Endothelial cell of umbilical vein (primary cell): ENCODE measurements at regions not wholly inside any gene's neighbourhood (a gene's known extent, or its start where the extent isn't known, plus 50 kb on each side); places are given as distances from the start of the nearest gene placed in this dataset.

Experiments
- BruUV-seq: library from RNA; stranded (reverse); fragments of 400-500 nt; replicated peaks from 2 replicates; lab custom pipeline; 2021; lab: Mats Ljungman, UMichigan
- CTCF ChIA-PET: fragments of 300-600, 350-600 bp; sonication (Branson Sonifier 250); formaldehyde crosslinking; loops from one replicate; lab custom pipeline; 2021; ENCODE audit warnings: antibody characterized with exemption, inconsistent platforms; lab: Charles Lee
- POLR2A ChIA-PET: fragments of 300-600, 350-600 bp; sonication (Branson Sonifier 250); formaldehyde crosslinking; loops from one replicate; lab custom pipeline; 2021; ENCODE audit warnings: antibody characterized with exemption, inconsistent platforms; lab: Charles Lee
- DNase-seq: peaks from one replicate; pipeline ENCODE4 v3.0.0-alpha.2; 2011; ENCODE audit warnings: low read depth, low spot score
- FAIRE-seq: peaks from 2 replicates; lab custom pipeline; 2011; peaks lifted over from hg19 to GRCh38; lab: Jason Lieb, UNC
- H2AFZ ChIP-seq: 2 replicates; pipeline ENCODE4 v1.6.0; 2012; ENCODE audit warnings: low read depth, low read length, control low read depth, inconsistent platforms
- H3K27ac ChIP-seq: 2 replicates; pipeline ENCODE4 v1.5.1; 2011; ENCODE audit warnings: low read depth, mild to moderate bottlenecking, control low read depth, low read length, moderate library complexity; ENCODE audit not compliant: insufficient read depth
- H3K27me3 ChIP-seq, 2 experiments: 2 replicates each; pipeline versions ENCODE4 v1.6.0 to v1.6.1; 2011; ENCODE audit warnings: low read length in 2 of 2, mixed read lengths in 1 of 2; ENCODE audit not compliant: control insufficient read depth in 2 of 2, insufficient read depth in 2 of 2
- H3K36me3 ChIP-seq, 2 experiments: 2 replicates in 1 of 2; 3 replicates in 1 of 2; pipeline ENCODE4 v1.5.1; 2011; ENCODE audit warnings: low read length in 2 of 2, mild to moderate bottlenecking in 1 of 2, moderate library complexity in 1 of 2; ENCODE audit not compliant: control insufficient read depth in 2 of 2, insufficient read depth in 2 of 2; ENCODE audit errors: extremely low read depth in 1 of 2
- H3K4me1 ChIP-seq: 3 replicates; pipeline ENCODE4 v1.5.1; 2011; ENCODE audit warnings: mild to moderate bottlenecking, low read length; ENCODE audit not compliant: control insufficient read depth, insufficient read depth; ENCODE audit errors: extremely low read depth
- H3K4me2 ChIP-seq: 2 replicates; pipeline ENCODE4 v1.6.1; 2011; ENCODE audit warnings: low read length, control low read depth, mixed read lengths; ENCODE audit not compliant: insufficient read depth
- H3K4me3 ChIP-seq, 3 experiments: fragments of 200-600 bp in 1 of 3; sonication (generic), shearing (Covaris generic) in 1 of 3; replicated peaks in 1 of 3; 2 replicates each; pipeline ENCODE4 v1.5.1; 2011 to 2016; ENCODE audit warnings: control low read depth in 3 of 3, low read length in 3 of 3, mild to moderate bottlenecking in 2 of 3, inconsistent platforms in 1 of 3, low read depth in 1 of 3, moderate library complexity in 1 of 3; ENCODE audit not compliant: insufficient read depth in 1 of 3
- H3K79me2 ChIP-seq: 2 replicates; pipeline ENCODE4 v1.6.0; 2012; ENCODE audit warnings: low read length, inconsistent platforms; ENCODE audit not compliant: control insufficient read depth, insufficient read depth
- H3K9ac ChIP-seq: replicated peaks from 2 replicates; pipeline ENCODE3; 2011; ENCODE audit warnings: low read length, control low read depth; ENCODE audit not compliant: insufficient read depth; ENCODE audit errors: extremely low read depth
- H3K9me1 ChIP-seq: replicated peaks from 3 replicates; pipeline ENCODE4 v1.6.0; 2011; ENCODE audit warnings: mild to moderate bottlenecking, low read length; ENCODE audit not compliant: control insufficient read depth, insufficient read depth; ENCODE audit errors: extremely low read depth
- H3K9me3 ChIP-seq: replicated peaks from 2 replicates; pipeline ENCODE4 v1.5.1; 2012; ENCODE audit warnings: low read length, inconsistent platforms; ENCODE audit not compliant: control insufficient read depth, insufficient read depth
- H4K20me1 ChIP-seq: replicated peaks from 2 replicates; pipeline ENCODE3; 2011; ENCODE audit warnings: mild to moderate bottlenecking, low read length; ENCODE audit not compliant: control insufficient read depth, insufficient read depth; ENCODE audit errors: extremely low read depth
- CTCF ChIP-seq, 2 donors: IDR thresholded peaks; 1 replicate in 1 of 2; 2 replicates in 1 of 2; pipeline ENCODE4 v1.5.1; 2011; ENCODE audit warnings: low read length in 2 of 2, mild to moderate bottlenecking in 2 of 2, moderate library complexity in 2 of 2, control low read depth in 1 of 2, inconsistent platforms in 1 of 2, low read depth in 1 of 2; ENCODE audit not compliant: insufficient read depth in 1 of 2; ENCODE audit errors: extremely low read depth in 1 of 2
- EZH2 ChIP-seq: IDR thresholded peaks from 2 replicates; pipeline ENCODE4 v1.6.1; 2012; ENCODE audit warnings: borderline replicate concordance, low read depth, mild to moderate bottlenecking, moderate library complexity, low read length, inconsistent platforms; ENCODE audit not compliant: severe bottlenecking
- FOS ChIP-seq: IDR thresholded peaks from 2 replicates; pipeline ENCODE4 v1.6.1; 2011; ENCODE audit warnings: mild to moderate bottlenecking, low read length, moderate library complexity, borderline replicate concordance; ENCODE audit not compliant: insufficient read depth
- GATA2 ChIP-seq: IDR thresholded peaks from 2 replicates; pipeline ENCODE4 v1.7.0; 2011; ENCODE audit warnings: low read depth, mild to moderate bottlenecking, moderate library complexity, mixed read lengths, low read length; ENCODE audit not compliant: insufficient read length, insufficient read depth
- JUN ChIP-seq: IDR thresholded peaks from 2 replicates; pipeline ENCODE4 v1.6.1; 2011; ENCODE audit warnings: borderline replicate concordance, low read depth; ENCODE audit not compliant: insufficient read length, insufficient read depth
- MYC ChIP-seq: IDR thresholded peaks from one replicate; pipeline ENCODE4 v1.6.1; 2011; ENCODE audit warnings: mild to moderate bottlenecking, low read depth, low read length
- POLR2A ChIP-seq: IDR thresholded peaks from 2 replicates; pipeline ENCODE4 v1.6.1; 2012; ENCODE audit warnings: low read depth, mild to moderate bottlenecking, control low read depth, low read length
- POLR2AphosphoS5 ChIP-seq: IDR thresholded peaks from 2 replicates; pipeline ENCODE4 v1.6.1; 2012; ENCODE audit warnings: low read depth, mild to moderate bottlenecking, control low read depth, low read length, moderate library complexity; ENCODE audit not compliant: insufficient read depth
- dilution Hi-C: fragments of 300-500 bp; cut with MboI; formaldehyde crosslinking; loops from one replicate; pipeline ENCODE4 v1.15.0; 2019; ENCODE audit warnings: low sequenced_read_pairs; ENCODE audit not compliant: extremely low pct_ligation_motif_present
- intact Hi-C: fragments of 100-400 bp; cut with micrococcal nuclease; formaldehyde crosslinking; loops from one replicate; pipeline ENCODE4 v1.10.0; 2022
- TF ChIP-seq, protein P1 (sequence below): IDR thresholded peaks from 2 replicates; pipeline ENCODE4 v1.6.1; 2011; ENCODE audit not compliant: insufficient read depth, insufficient read length

DNA sequence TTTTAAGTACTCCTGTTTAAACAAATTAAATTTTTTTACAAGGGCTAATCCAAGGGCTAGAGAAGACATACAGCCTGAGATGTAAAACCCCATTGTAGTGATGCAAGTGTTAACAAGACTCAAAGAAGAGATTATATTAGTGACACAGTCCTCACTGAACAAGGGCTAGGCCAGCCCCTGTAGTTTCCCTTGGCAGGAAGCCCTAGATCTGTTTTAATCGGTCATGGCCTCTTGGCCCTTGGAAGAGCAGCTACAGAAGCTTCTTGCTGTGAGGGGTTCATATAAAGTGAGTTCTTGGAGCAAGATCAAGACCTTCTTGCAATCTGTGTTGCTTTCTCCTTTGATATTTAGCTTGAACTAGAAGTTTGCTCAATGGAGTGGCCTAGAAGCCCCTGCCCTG, 1339.4 kb downstream of the XPNPEP1 start:
- DNase-seq: no peak
- H3K36me3 ChIP-seq: no peaks in the 10 kb centered on the region
- H3K4me3 ChIP-seq: no peak overlapping the region
- no peak overlapping the region for H2AFZ ChIP-seq
- H3K27me3 ChIP-seq: no peaks in the 10 kb centered on the region
- H3K4me1 ChIP-seq: no peaks in the 10 kb centered on the region
- no TSS peak for BruUV-seq
- dilution Hi-C loops: no loop called here
- no peak for FAIRE-seq
- TF ChIP-seq POLR2AphosphoS5: no peak
- no peak for TF ChIP-seq POLR2A
- TF ChIP-seq MYC: no peak
- TF ChIP-seq FOS: no peak
- no peak for TF ChIP-seq EZH2
- no peak for TF ChIP-seq JUN
- no peak for TF ChIP-seq GATA2
- TF ChIP-seq, protein P1, sequence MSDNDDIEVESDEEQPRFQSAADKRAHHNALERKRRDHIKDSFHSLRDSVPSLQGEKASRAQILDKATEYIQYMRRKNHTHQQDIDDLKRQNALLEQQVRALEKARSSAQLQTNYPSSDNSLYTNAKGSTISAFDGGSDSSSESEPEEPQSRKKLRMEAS: no peak
- TF ChIP-seq CTCF (IDR thresholded peaks at IDR 0.05; ENCODE audit: extremely low read depth in 1 of 2, insufficient read depth in 1 of 2, low read depth in 1 of 2, low read length in 2 of 2): no peak
- ChIA-PET CTCF (no interaction called here), POLR2A (no interaction called here)
- no peaks in the 10 kb centered on the region for H4K20me1 ChIP-seq
- intact Hi-C loops: no loop called here
- no peaks in the 10 kb centered on the region for H3K79me2 ChIP-seq
- no peak overlapping the region for H3K9ac ChIP-seq
- no peak overlapping the region for H3K27ac ChIP-seq
- H3K9me1 ChIP-seq: no peaks in the 10 kb centered on the region
- H3K9me3 ChIP-seq: peaks cover 3% of the 10 kb centered on the region
- no peak overlapping the region for H3K4me2 ChIP-seq
